CD4-positive, CD25-positive, alpha-beta regulatory T cell (primary cell): ENCODE measurements at regions not wholly inside any gene's neighbourhood (a gene's known extent, or its start where the extent isn't known, plus 50 kb on each side); places are given as distances from the start of the nearest gene placed in this dataset.

Experiments
- ATAC-seq, 2 donors: fragments of 150-1000 bp; cut with Tn5 transposase; one replicate each; pipeline ENCODE4 v1.10.0; 2021; ENCODE audit warnings: low read depth in 2 of 2, moderate number of reproducible peaks in 2 of 2, moderate library complexity in 1 of 2
- DNase-seq, 3 donors: peaks; one replicate each; pipeline versions ENCODE4 v3.0.0 to v3.0.0-alpha.2; 2012 to 2022; ENCODE audit warnings: mixed read lengths in 1 of 3
- H3K27ac ChIP-seq: one replicate; pipeline ENCODE4 v1.7.0; 2013; ENCODE audit warnings: mild to moderate bottlenecking, low read length; ENCODE audit not compliant: insufficient read depth, poor library complexity, severe bottlenecking
- H3K27me3 ChIP-seq: one replicate; pipeline ENCODE4 v1.7.0; 2013; ENCODE audit warnings: low read length; ENCODE audit not compliant: control insufficient read depth, insufficient read depth
- H3K36me3 ChIP-seq: one replicate; pipeline ENCODE4 v1.7.0; 2013; ENCODE audit warnings: mild to moderate bottlenecking, low read length, moderate library complexity; ENCODE audit not compliant: control insufficient read depth, insufficient read depth
- H3K4me1 ChIP-seq: 2 replicates; pipeline ENCODE4 v1.7.0; 2013; ENCODE audit warnings: mild to moderate bottlenecking, low read length; ENCODE audit not compliant: insufficient read depth, control insufficient read depth, poor library complexity, severe bottlenecking
- H3K4me3 ChIP-seq: one replicate; pipeline ENCODE4 v1.7.0; 2013; ENCODE audit warnings: low read depth, mild to moderate bottlenecking, low read length, moderate library complexity
- H3K9me3 ChIP-seq, 2 experiments: 1 replicate in 1 of 2; 2 replicates in 1 of 2; pipeline ENCODE4 v1.7.0; 2013; ENCODE audit warnings: low read length in 2 of 2, mild to moderate bottlenecking in 1 of 2, moderate library complexity in 1 of 2; ENCODE audit not compliant: control insufficient read depth in 2 of 2
- H3K27ac Mint-ChIP-seq, 3 donors: one replicate each; pipeline ENCODE4 v1.8.0; 2020 to 2022; ENCODE audit warnings: mild to moderate bottlenecking in 3 of 3, mixed read lengths in 3 of 3, moderate library complexity in 2 of 3
- H3K27me3 Mint-ChIP-seq: one replicate; pipeline ENCODE4 v1.8.0; 2022; ENCODE audit warnings: mild to moderate bottlenecking, mixed read lengths
- H3K36me3 Mint-ChIP-seq: one replicate; pipeline ENCODE4 v1.8.0; 2020; ENCODE audit warnings: mixed read lengths
- H3K4me1 Mint-ChIP-seq, 4 donors: one replicate each; pipeline ENCODE4 v1.8.0; 2020 to 2022; ENCODE audit warnings: mixed read lengths in 4 of 4, mild to moderate bottlenecking in 1 of 4
- H3K4me3 Mint-ChIP-seq, 4 donors: one replicate each; pipeline ENCODE4 v1.8.0; 2020 to 2022; ENCODE audit warnings: mild to moderate bottlenecking in 4 of 4, mixed read lengths in 4 of 4, moderate library complexity in 3 of 4
- H3K9me3 Mint-ChIP-seq, 7 donors: one replicate each; pipeline ENCODE4 v1.8.0; 2020 to 2022; ENCODE audit warnings: mixed read lengths in 7 of 7, mild to moderate bottlenecking in 3 of 7, moderate library complexity in 2 of 7

- Histone ChIP-seq H3K4me3 (no peak overlapping the region), H3K27ac (no peak overlapping the region), H3K9me3 (no peaks in the 10 kb centered on the region), H3K36me3 (no peaks in the 10 kb centered on the region), H3K4me1 (no peaks in the 10 kb centered on the region), H3K27me3 (no peaks in the 10 kb centered on the region)
- Mint-ChIP-seq H3K27ac (no peak overlapping the region), H3K4me3 (no peak overlapping the region), H3K27me3 (peaks cover 12% of the 10 kb centered on the region), H3K9me3 (peaks cover 0 to 3% (median 0%) of the 10 kb centered on the region in 7 donors), H3K4me1 (peaks cover 0 to 2% (median 0%) of the 10 kb centered on the region in 4 donors), H3K36me3 (no peaks in the 10 kb centered on the region)
- DNase-seq (no peak), ATAC-seq (no peak)
Measured at GRCh38 chr2:168365094-168365621, 90.9 kb upstream of the CERS6 start.

DNA sequence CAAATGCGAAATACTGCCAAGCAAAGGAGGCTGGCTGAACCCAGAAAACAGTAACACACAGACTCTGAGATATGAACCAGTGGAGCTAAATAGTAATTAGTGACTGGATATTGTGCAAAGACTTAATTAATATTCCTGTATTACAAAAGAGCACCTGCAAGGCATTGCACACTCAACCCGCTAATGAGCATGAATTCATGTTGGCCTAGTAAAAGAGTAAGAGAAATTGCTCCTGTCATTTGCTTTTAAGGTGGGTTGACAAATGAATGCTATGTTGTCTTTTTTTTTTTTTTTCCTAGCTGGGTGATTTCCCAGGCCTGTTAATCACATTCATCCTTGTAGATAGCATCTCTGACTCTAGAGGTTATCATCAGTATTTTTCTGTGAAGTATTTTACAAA is 87.0 kb upstream of the CERS6 start:
- DNase-seq (no peak), ATAC-seq (no peak)
- peaks cover 0 to 14% (median 0%) of the 10 kb centered on the region in 4 donors for H3K4me1 Mint-ChIP-seq
- H3K36me3 Mint-ChIP-seq: no peaks in the 10 kb centered on the region
- no peak overlapping the region for H3K4me3 Mint-ChIP-seq
- peaks cover 0 to 2% of the 10 kb centered on the region in 2 experiments for H3K9me3 ChIP-seq
- H3K27me3 Mint-ChIP-seq: peaks cover 16% of the 10 kb centered on the region
- H3K4me1 ChIP-seq: no peaks in the 10 kb centered on the region
- no peak overlapping the region for H3K27ac Mint-ChIP-seq
- H3K36me3 ChIP-seq: no peaks in the 10 kb centered on the region
- H3K27ac ChIP-seq: no peak overlapping the region
- no peak overlapping the region for H3K4me3 ChIP-seq
- no peaks in the 10 kb centered on the region for H3K27me3 ChIP-seq
- peaks cover 0 to 9% (median 1%) of the 10 kb centered on the region in 7 donors for H3K9me3 Mint-ChIP-seq

GRCh38 chr2:168371273-168372019 is 84.6 kb upstream of the CERS6 start:
- H3K27me3 ChIP-seq: no peaks in the 10 kb centered on the region
- H3K4me1 ChIP-seq: no peaks in the 10 kb centered on the region
- peaks cover 0 to 2% of the 10 kb centered on the region in 2 experiments for H3K9me3 ChIP-seq
- no peak overlapping the region for H3K4me3 ChIP-seq
- no peak overlapping the region for H3K4me3 Mint-ChIP-seq
- no peak overlapping the region for H3K27ac Mint-ChIP-seq
- ATAC-seq: peak in 1 of 2 donors; percentile 43
- peaks cover 0 to 9% (median 2%) of the 10 kb centered on the region in 7 donors for H3K9me3 Mint-ChIP-seq
- no peak overlapping the region for H3K27ac ChIP-seq
- no peaks in the 10 kb centered on the region for H3K36me3 ChIP-seq
- peak in 1 of 3 donors; percentile 51 for DNase-seq
- peaks cover 0 to 14% (median 0%) of the 10 kb centered on the region in 4 donors for H3K4me1 Mint-ChIP-seq
- peaks cover 14% of the 10 kb centered on the region for H3K27me3 Mint-ChIP-seq
- no peaks in the 10 kb centered on the region for H3K36me3 Mint-ChIP-seq

- Mint-ChIP-seq H3K4me3 (no peak overlapping the region), H3K9me3 (peaks cover 0 to 9% (median 2%) of the 10 kb centered on the region in 7 donors), H3K27me3 (peaks cover 26% of the 10 kb centered on the region), H3K27ac (no peak overlapping the region), H3K4me1 (peaks cover 0 to 14% (median 0%) of the 10 kb centered on the region in 4 donors), H3K36me3 (no peaks in the 10 kb centered on the region)
- no peaks in the 10 kb centered on the region for H3K36me3 ChIP-seq
- ATAC-seq (no peak), DNase-seq (no peak)
- H3K9me3 ChIP-seq: peaks cover 0 to 2% of the 10 kb centered on the region in 2 experiments
- no peaks in the 10 kb centered on the region for H3K4me1 ChIP-seq
- H3K4me3 ChIP-seq: no peak overlapping the region
- H3K27ac ChIP-seq: no peak overlapping the region
- H3K27me3 ChIP-seq: no peaks in the 10 kb centered on the region
Measured at GRCh38 chr2:168373468-168373867, 82.6 kb upstream of the CERS6 start.

DNA sequence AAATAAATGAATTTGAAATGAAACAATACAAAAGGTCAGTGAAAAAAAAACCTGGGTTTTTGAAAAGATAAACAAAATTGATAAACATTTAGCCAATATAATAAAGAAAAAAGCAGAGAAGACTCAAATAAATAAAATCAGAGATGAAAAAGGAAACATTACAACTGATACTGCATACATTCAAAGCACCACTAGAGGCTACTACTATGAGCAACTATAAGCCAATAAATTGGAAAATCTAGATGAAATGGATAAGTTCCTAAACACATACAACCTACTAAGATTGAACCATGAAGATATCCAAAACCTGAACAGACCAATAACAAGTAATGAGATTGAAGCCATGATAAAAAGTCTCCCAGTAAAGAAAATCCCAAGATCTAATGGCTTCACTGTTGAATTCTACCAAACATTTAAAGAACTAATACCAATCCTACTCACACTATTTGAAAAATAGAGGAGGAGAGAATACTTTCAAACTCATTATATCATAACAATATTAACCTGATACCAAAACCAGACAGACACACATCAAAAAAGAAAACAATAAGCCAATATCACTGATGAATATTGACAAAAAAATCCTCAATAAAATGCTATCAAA is 80.8 kb upstream of the CERS6 start:
- H3K36me3 ChIP-seq: no peaks in the 10 kb centered on the region
- H3K9me3 Mint-ChIP-seq: peaks cover 0 to 9% (median 3%) of the 10 kb centered on the region in 7 donors
- ATAC-seq (no peak), DNase-seq (no peak)
- no peaks in the 10 kb centered on the region for H3K27me3 ChIP-seq
- H3K4me3 Mint-ChIP-seq: no peak overlapping the region
- no peak overlapping the region for H3K27ac Mint-ChIP-seq
- peaks cover 0 to 2% of the 10 kb centered on the region in 2 experiments for H3K9me3 ChIP-seq
- H3K27ac ChIP-seq: no peak overlapping the region
- H3K4me1 ChIP-seq: no peaks in the 10 kb centered on the region
- no peak overlapping the region for H3K4me3 ChIP-seq
- no peaks in the 10 kb centered on the region for H3K36me3 Mint-ChIP-seq
- H3K4me1 Mint-ChIP-seq: peaks cover 0 to 14% (median under 1%) of the 10 kb centered on the region in 4 donors
- peaks cover 26% of the 10 kb centered on the region for H3K27me3 Mint-ChIP-seq

GRCh38 chr2:168378960-168379669 is 77.0 kb upstream of the CERS6 start:
- H3K27me3 ChIP-seq: no peaks in the 10 kb centered on the region
- H3K36me3 Mint-ChIP-seq: no peaks in the 10 kb centered on the region
- H3K4me3 ChIP-seq: no peak overlapping the region
- no peak overlapping the region for H3K27ac ChIP-seq
- peaks cover 0 to 9% (median 2%) of the 10 kb centered on the region in 7 donors for H3K9me3 Mint-ChIP-seq
- H3K4me1 Mint-ChIP-seq: peaks cover 0 to 1% (median 0%) of the 10 kb centered on the region in 4 donors
- H3K27me3 Mint-ChIP-seq: peaks cover 17% of the 10 kb centered on the region
- DNase-seq (no peak), ATAC-seq (no peak)
- H3K9me3 ChIP-seq: no peaks in the 10 kb centered on the region
- no peak overlapping the region for H3K4me3 Mint-ChIP-seq
- H3K36me3 ChIP-seq: no peaks in the 10 kb centered on the region
- no peaks in the 10 kb centered on the region for H3K4me1 ChIP-seq
- H3K27ac Mint-ChIP-seq: no peak overlapping the region

DNA sequence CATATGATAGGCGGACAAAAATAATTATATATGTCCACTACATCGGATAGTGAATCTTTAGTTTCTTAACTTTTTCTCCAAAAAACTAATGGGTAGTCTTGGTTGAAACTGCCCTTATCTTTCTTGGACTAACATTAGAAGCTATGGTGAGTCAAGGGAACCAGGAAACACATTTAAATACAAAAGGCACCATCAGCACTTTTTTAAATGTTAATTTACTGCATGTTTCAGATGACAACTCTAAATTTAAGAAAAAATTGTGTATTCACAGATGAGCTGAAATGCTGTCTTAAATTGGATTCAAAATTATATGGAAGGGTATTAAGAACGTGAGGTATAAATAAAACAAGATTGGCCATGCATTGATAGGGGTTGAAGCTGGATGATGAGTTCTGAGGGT is 75.6 kb upstream of the CERS6 start:
- Histone ChIP-seq H3K36me3 (no peaks in the 10 kb centered on the region), H3K27ac (no peak overlapping the region), H3K4me1 (no peaks in the 10 kb centered on the region), H3K9me3 (no peaks in the 10 kb centered on the region), H3K27me3 (no peaks in the 10 kb centered on the region), H3K4me3 (no peak overlapping the region)
- H3K36me3 Mint-ChIP-seq: no peaks in the 10 kb centered on the region
- peaks cover 0 to 9% (median 0%) of the 10 kb centered on the region in 7 donors for H3K9me3 Mint-ChIP-seq
- no peak for ATAC-seq
- no peak for DNase-seq
- no peak overlapping the region for H3K4me3 Mint-ChIP-seq
- H3K27ac Mint-ChIP-seq: no peak overlapping the region
- peaks cover 0 to 1% (median 0%) of the 10 kb centered on the region in 4 donors for H3K4me1 Mint-ChIP-seq
- H3K27me3 Mint-ChIP-seq: peaks cover 24% of the 10 kb centered on the region
